PC-3 (cell line): ENCODE measurements at regions not wholly inside any gene's neighbourhood (a gene's known extent, or its start where the extent isn't known, plus 50 kb on each side); places are given as distances from the start of the nearest gene placed in this dataset.

Experiments used
- ATAC-seq: fragments of 200-7000 bp; cut with Tn5 transposase; 2 replicates; pipeline ENCODE4 v1.9.1; 2020; ENCODE audit warnings: mild to moderate bottlenecking, moderate library complexity
- BruUV-seq: library from RNA; stranded (reverse); fragments of 400-500 nt; replicated peaks from 2 replicates; lab custom pipeline; 2021; lab: Mats Ljungman, UMichigan
- CTCF ChIA-PET: fragments of 300-600 bp; sonication (Branson Sonifier 250); formaldehyde crosslinking; loops from one replicate; lab custom pipeline; 2022; ENCODE audit warnings: antibody characterized with exemption; lab: Charles Lee
- POLR2A ChIA-PET: fragments of 300-600 bp; sonication (Branson Sonifier 250); formaldehyde crosslinking; loops from one replicate; lab custom pipeline; 2022; ENCODE audit warnings: antibody characterized with exemption; ENCODE audit not compliant: unreplicated experiment; lab: Charles Lee
- DNase-seq: peaks from one replicate; pipeline ENCODE4 v3.0.0-alpha.2; 2015
- H2AFZ ChIP-seq: fragments of 300-600 bp; sonication (generic); 2 replicates; pipeline ENCODE4 v1.6.0; 2016; ENCODE audit warnings: antibody characterized with exemption, low read length
- H3F3A ChIP-seq: fragments of 300-600 bp; sonication (generic); one replicate; pipeline ENCODE4 v1.6.0; 2017; ENCODE audit warnings: antibody characterized with exemption, low read length, control low read depth, mild to moderate bottlenecking; ENCODE audit not compliant: unreplicated experiment
- H3K27ac ChIP-seq: fragments of 300-600 bp; sonication (generic); 2 replicates; pipeline ENCODE4 v1.5.1; 2016; ENCODE audit warnings: mild to moderate bottlenecking, low read length
- H3K27me3 ChIP-seq: fragments of 300-600 bp; sonication (generic); 2 replicates; pipeline ENCODE4 v1.6.1; 2016; ENCODE audit warnings: low read length, mixed read lengths
- H3K36me3 ChIP-seq: fragments of 300-600 bp; sonication (generic); 2 replicates; pipeline ENCODE4 v1.6.1; 2016; ENCODE audit warnings: low read depth, mixed run types, low read length, mixed read lengths
- H3K4me1 ChIP-seq: fragments of 300-600 bp; sonication (generic); 2 replicates; pipeline ENCODE4 v1.5.1; 2016; ENCODE audit warnings: low read length; ENCODE audit not compliant: insufficient read depth
- H3K4me2 ChIP-seq: fragments of 300-600 bp; sonication (generic); 2 replicates; pipeline ENCODE4 v1.6.0; 2016; ENCODE audit warnings: low read length
- H3K4me3 ChIP-seq: fragments of 300-600 bp; sonication (generic); 2 replicates; pipeline ENCODE4 v1.5.1; 2016; ENCODE audit warnings: mild to moderate bottlenecking, low read length, mixed read lengths
- H3K79me2 ChIP-seq: fragments of 300-600 bp; sonication (generic); 2 replicates; pipeline ENCODE4 v1.6.1; 2017; ENCODE audit warnings: low read length, mixed read lengths
- H3K9ac ChIP-seq: fragments of 300-600 bp; sonication (generic); 2 replicates; pipeline ENCODE4 v1.6.0; 2016; ENCODE audit warnings: mild to moderate bottlenecking, low read length
- H3K9me2 ChIP-seq: fragments of 300-600 bp; sonication (generic); replicated peaks from 2 replicates; pipeline ENCODE4 v1.6.1; 2016; ENCODE audit warnings: mixed run types, low read length, mixed read lengths
- H3K9me3 ChIP-seq: fragments of 300-600 bp; sonication (generic); 2 replicates; pipeline ENCODE4 v1.6.1; 2016; ENCODE audit warnings: low read length, mixed read lengths
- H4K20me1 ChIP-seq: fragments of 300-600 bp; sonication (generic); 2 replicates; pipeline ENCODE4 v1.6.1; 2016; ENCODE audit warnings: low read length, mixed read lengths
- CTCF ChIP-seq: fragments of 300-600 bp; sonication (generic); conservative IDR thresholded peaks from 2 replicates; pipeline ENCODE4 v1.5.1; 2017; ENCODE audit warnings: antibody characterized with exemption, low read depth, mild to moderate bottlenecking, low read length
- EZH2 ChIP-seq: fragments of 300-600 bp; sonication (generic); IDR thresholded peaks from one replicate; pipeline ENCODE4 v1.6.1; 2017; ENCODE audit warnings: antibody characterized with exemption, mild to moderate bottlenecking, low read length; ENCODE audit not compliant: unreplicated experiment
- EZH2phosphoT487 ChIP-seq: fragments of 300-600 bp; sonication (generic); IDR thresholded peaks from 2 replicates; pipeline ENCODE4 v1.6.1; 2018; ENCODE audit warnings: mild to moderate bottlenecking, antibody characterized with exemption, low read length, borderline replicate concordance
- intact Hi-C: fragments of 100-400 bp; cut with micrococcal nuclease; formaldehyde crosslinking; loops from 2 replicates; pipeline ENCODE4 v1.9.0; 2023

DNA sequence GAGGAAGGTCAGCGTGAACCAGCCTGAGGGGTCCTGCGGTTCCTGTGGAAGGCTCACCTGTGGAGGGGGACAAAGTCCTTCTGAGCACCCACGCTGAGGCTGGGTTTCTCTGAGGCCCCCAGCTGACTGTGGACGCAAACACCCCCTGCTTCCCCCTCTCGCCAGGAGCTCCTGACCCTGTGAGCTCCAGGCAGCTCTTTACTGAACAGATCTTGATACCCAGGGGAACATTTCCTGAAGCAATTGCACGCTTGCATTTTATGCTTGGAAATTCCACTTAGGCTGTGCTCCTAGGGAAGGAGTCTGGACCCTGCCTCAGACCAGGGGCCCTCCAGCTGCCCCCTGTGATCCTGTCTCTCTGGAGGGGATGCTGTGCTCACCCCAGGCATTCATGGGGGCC, 454.2 kb upstream of the B3GAT1 start:
- H3K9me2 ChIP-seq, result no peaks in the 10 kb centered on the region
- POLR2A ChIA-PET, result no interaction called here
- H3K9ac ChIP-seq, result no peak overlapping the region
- ATAC-seq, result no peak
- H3K27ac ChIP-seq, result no peak overlapping the region
- no TSS peak for BruUV-seq
- TF ChIP-seq CTCF, result no peak
- no peak for TF ChIP-seq EZH2
- no peak for TF ChIP-seq EZH2phosphoT487
- H3K4me1 ChIP-seq, result no peaks in the 10 kb centered on the region
- H3K9me3 ChIP-seq, result no peaks in the 10 kb centered on the region
- DNase-seq, result no peak
- no peak overlapping the region for H2AFZ ChIP-seq
- H3F3A ChIP-seq, result no peaks in the 10 kb centered on the region
- intact Hi-C loops, result no loop called here
- H4K20me1 ChIP-seq, result no peaks in the 10 kb centered on the region
- H3K4me2 ChIP-seq, result no peak overlapping the region
- H3K79me2 ChIP-seq, result no peaks in the 10 kb centered on the region
- no peak overlapping the region for H3K4me3 ChIP-seq
- CTCF ChIA-PET, result no interaction called here
- peaks cover 29% of the 10 kb centered on the region for H3K27me3 ChIP-seq
- no peaks in the 10 kb centered on the region for H3K36me3 ChIP-seq

DNA sequence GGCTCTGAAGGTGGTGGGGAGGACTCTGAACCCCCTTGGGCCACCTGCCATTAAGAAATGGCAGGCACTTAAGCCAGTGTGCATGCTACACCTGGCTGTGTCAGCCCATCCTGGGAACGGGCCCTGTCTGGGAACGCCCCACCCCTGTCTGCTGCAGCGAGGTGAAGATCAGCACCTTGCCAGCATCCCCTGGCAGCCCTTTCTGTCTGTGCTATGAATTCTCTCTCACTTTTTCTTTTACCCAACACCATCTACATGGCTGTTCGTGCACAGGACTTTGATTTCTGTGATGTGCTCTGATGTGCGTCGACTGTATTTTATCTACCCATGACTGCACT, 452.9 kb upstream of the B3GAT1 start:
- H3F3A ChIP-seq, result no peaks in the 10 kb centered on the region
- no peaks in the 10 kb centered on the region for H3K36me3 ChIP-seq
- H3K79me2 ChIP-seq, result no peaks in the 10 kb centered on the region
- H3K27me3 ChIP-seq, result peaks cover 29% of the 10 kb centered on the region
- H2AFZ ChIP-seq, result no peak overlapping the region
- ChIA-PET POLR2A (no interaction called here), CTCF (no interaction called here)
- intact Hi-C loops, result no loop called here
- H3K4me3 ChIP-seq, result no peak overlapping the region
- no peaks in the 10 kb centered on the region for H3K4me1 ChIP-seq
- H3K9ac ChIP-seq, result no peak overlapping the region
- no peak overlapping the region for H3K27ac ChIP-seq
- no peaks in the 10 kb centered on the region for H3K9me2 ChIP-seq
- BruUV-seq, result no TSS peak
- H3K4me2 ChIP-seq, result no peak overlapping the region
- H4K20me1 ChIP-seq, result no peaks in the 10 kb centered on the region
- H3K9me3 ChIP-seq, result 0 out of 2 replicates have a peak, but pooled peaks cover 4% of the 10 kb centered on the region
- TF ChIP-seq EZH2, result no peak
- no peak for TF ChIP-seq EZH2phosphoT487
- no peak for TF ChIP-seq CTCF
- DNase-seq, result no peak
- ATAC-seq, result no peak

GRCh38 chr11:134864233-134864967, 452.4 kb upstream of the B3GAT1 start:
- ChIA-PET CTCF (no interaction called here), POLR2A (no interaction called here)
- Histone ChIP-seq H3K4me1 (no peaks in the 10 kb centered on the region), H3K4me3 (no peak overlapping the region), H3K9ac (no peak overlapping the region), H4K20me1 (no peaks in the 10 kb centered on the region), H3K9me3 (0 out of 2 replicates have a peak, but pooled peaks cover 4% of the 10 kb centered on the region), H3K79me2 (no peaks in the 10 kb centered on the region), H3F3A (no peaks in the 10 kb centered on the region), H3K36me3 (no peaks in the 10 kb centered on the region), H3K9me2 (no peaks in the 10 kb centered on the region), H3K4me2 (no peak overlapping the region), H3K27ac (no peak overlapping the region), H2AFZ (no peak overlapping the region), H3K27me3 (peaks cover 29% of the 10 kb centered on the region)
- TF ChIP-seq EZH2phosphoT487 (no peak), EZH2 (no peak), CTCF (no peak)
- no peak for DNase-seq
- BruUV-seq, result no TSS peak
- intact Hi-C loops, result no loop called here
- ATAC-seq, result no peak
